Mammary epithelial cell (primary cell): ENCODE measurements at regions not wholly inside any gene's neighbourhood (a gene's known extent, or its start where the extent isn't known, plus 50 kb on each side); places are given as distances from the start of the nearest gene placed in this dataset.

Source experiments
- EZH2 ChIP-seq: IDR thresholded peaks from 2 replicates; pipeline ENCODE4 v1.6.1; 2012; ENCODE audit warnings: low read length, inconsistent platforms, borderline replicate concordance
- TF ChIP-seq, protein P1 (sequence below), 2 donors: IDR thresholded peaks in 1 of 2; conservative IDR thresholded peaks in 1 of 2; 2 replicates each; pipeline ENCODE4 v1.5.1; 2011 to 2012; ENCODE audit warnings: inconsistent platforms in 2 of 2, low read length in 2 of 2, mild to moderate bottlenecking in 2 of 2, control low read depth in 1 of 2, low read depth in 1 of 2; ENCODE audit not compliant: insufficient read depth in 1 of 2; ENCODE audit errors: extremely low read depth in 1 of 2

DNA sequence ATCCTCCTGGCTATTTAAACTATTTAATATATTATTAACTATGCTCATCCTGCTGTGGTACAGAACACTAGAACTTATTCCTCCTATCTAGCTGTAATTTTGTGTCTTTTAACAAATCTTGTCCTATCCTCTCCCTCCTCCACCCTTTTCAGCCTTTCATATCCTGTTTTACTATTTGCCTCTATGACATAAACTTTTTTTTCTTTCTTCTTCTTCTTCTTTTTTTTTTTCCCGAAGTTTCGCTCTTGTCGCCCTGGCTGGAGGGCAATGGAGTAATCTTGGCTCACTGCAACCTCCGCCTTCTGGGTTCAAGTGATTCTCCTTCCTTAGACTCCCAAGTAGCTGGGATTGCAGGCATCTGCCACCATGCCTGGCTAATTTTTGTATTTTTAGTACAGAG is 201.5 kb downstream of the LPIN1 start:
- TF ChIP-seq, protein P1, sequence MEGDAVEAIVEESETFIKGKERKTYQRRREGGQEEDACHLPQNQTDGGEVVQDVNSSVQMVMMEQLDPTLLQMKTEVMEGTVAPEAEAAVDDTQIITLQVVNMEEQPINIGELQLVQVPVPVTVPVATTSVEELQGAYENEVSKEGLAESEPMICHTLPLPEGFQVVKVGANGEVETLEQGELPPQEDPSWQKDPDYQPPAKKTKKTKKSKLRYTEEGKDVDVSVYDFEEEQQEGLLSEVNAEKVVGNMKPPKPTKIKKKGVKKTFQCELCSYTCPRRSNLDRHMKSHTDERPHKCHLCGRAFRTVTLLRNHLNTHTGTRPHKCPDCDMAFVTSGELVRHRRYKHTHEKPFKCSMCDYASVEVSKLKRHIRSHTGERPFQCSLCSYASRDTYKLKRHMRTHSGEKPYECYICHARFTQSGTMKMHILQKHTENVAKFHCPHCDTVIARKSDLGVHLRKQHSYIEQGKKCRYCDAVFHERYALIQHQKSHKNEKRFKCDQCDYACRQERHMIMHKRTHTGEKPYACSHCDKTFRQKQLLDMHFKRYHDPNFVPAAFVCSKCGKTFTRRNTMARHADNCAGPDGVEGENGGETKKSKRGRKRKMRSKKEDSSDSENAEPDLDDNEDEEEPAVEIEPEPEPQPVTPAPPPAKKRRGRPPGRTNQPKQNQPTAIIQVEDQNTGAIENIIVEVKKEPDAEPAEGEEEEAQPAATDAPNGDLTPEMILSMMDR (conservative IDR thresholded peaks at IDR 0.05 in 1 of 2, IDR thresholded peaks at IDR 0.05 in 1 of 2; ENCODE audit: extremely low read depth in 1 of 2, insufficient read depth in 1 of 2, low read depth in 1 of 2, low read length in 2 of 2) = no peak
- no peak for TF ChIP-seq EZH2
